DOHH2 (cell line): ENCODE measurements at regions not wholly inside any gene's neighbourhood (a gene's known extent, or its start where the extent isn't known, plus 50 kb on each side); places are given as distances from the start of the nearest gene placed in this dataset.

ENCODE experiments used
- H3F3A ChIP-seq: fragments of 200-600 bp; sonication (generic), shearing (Covaris generic); 2 replicates; pipeline ENCODE4 v1.6.0; 2016; ENCODE audit warnings: antibody characterized with exemption, mild to moderate bottlenecking; ENCODE audit not compliant: control insufficient read depth, insufficient read depth
- H3K27ac ChIP-seq: fragments of 200-600 bp; sonication (generic); 2 replicates; pipeline ENCODE4 v1.5.1; 2014; ENCODE audit warnings: low read depth, mild to moderate bottlenecking, low read length, moderate library complexity
- H3K27me3 ChIP-seq: fragments of 200-600 bp; sonication (generic); 2 replicates; pipeline ENCODE4 v1.6.1; 2014; ENCODE audit warnings: mild to moderate bottlenecking, low read length, mixed read lengths; ENCODE audit not compliant: control insufficient read depth
- H3K36me3 ChIP-seq: fragments of 200-600 bp; sonication (generic); 2 replicates; pipeline ENCODE4 v1.6.1; 2014; ENCODE audit warnings: mild to moderate bottlenecking, low read length, moderate library complexity, mixed read lengths; ENCODE audit not compliant: control insufficient read depth
- H3K4me1 ChIP-seq: fragments of 200-600 bp; sonication (generic); 2 replicates; pipeline ENCODE4 v1.6.1; 2014; ENCODE audit warnings: mild to moderate bottlenecking, low read length, mixed read lengths; ENCODE audit not compliant: control insufficient read depth
- H3K4me2 ChIP-seq: fragments of 200-600 bp; sonication (generic); 2 replicates; pipeline ENCODE4 v1.6.0; 2014; ENCODE audit warnings: mild to moderate bottlenecking, low read length, moderate library complexity
- H3K4me3 ChIP-seq: fragments of 200-600 bp; sonication (generic); 2 replicates; pipeline ENCODE4 v1.5.1; 2014; ENCODE audit warnings: mild to moderate bottlenecking, low read length, mixed read lengths
- H3K79me2 ChIP-seq: fragments of 200-600 bp; sonication (generic); 2 replicates; pipeline ENCODE4 v1.6.1; 2014; ENCODE audit warnings: mild to moderate bottlenecking, low read length, mixed read lengths; ENCODE audit not compliant: control insufficient read depth
- H3K9me2 ChIP-seq: fragments of 200-600 bp; sonication (generic); replicated peaks from 2 replicates; pipeline ENCODE4 v1.6.1; 2014; ENCODE audit warnings: mild to moderate bottlenecking, low read length, mixed read lengths; ENCODE audit not compliant: control insufficient read depth
- H3K9me3 ChIP-seq: fragments of 200-600 bp; sonication (generic); 2 replicates; pipeline ENCODE4 v1.6.1; 2014; ENCODE audit warnings: antibody characterized with exemption, low read length, mixed read lengths; ENCODE audit not compliant: control insufficient read depth, insufficient read depth
- H4K20me1 ChIP-seq: fragments of 200-600 bp; sonication (generic); 2 replicates; pipeline ENCODE4 v1.6.0; 2014; ENCODE audit warnings: low read depth, mild to moderate bottlenecking, antibody characterized with exemption, low read length, moderate library complexity; ENCODE audit not compliant: control insufficient read depth, insufficient read depth
- CTCF ChIP-seq: fragments of 200-600 bp; sonication (generic); IDR thresholded peaks from one replicate; pipeline ENCODE4 v1.5.1; 2014; ENCODE audit warnings: antibody characterized with exemption, mild to moderate bottlenecking, low read depth, low read length; ENCODE audit not compliant: poor library complexity, severe bottlenecking
- EZH2phosphoT487 ChIP-seq: fragments of 200-600 bp; sonication (generic); IDR thresholded peaks from 2 replicates; pipeline ENCODE4 v1.6.1; 2017; ENCODE audit warnings: borderline replicate concordance, mild to moderate bottlenecking, antibody characterized with exemption, low read length, moderate library complexity, mixed read lengths

GRCh38 chr14:39847852-39848251, 415.6 kb upstream of the FBXO33 start:
- Histone ChIP-seq H3K9me3 (no peaks in the 10 kb centered on the region), H3K9me2 (no peaks in the 10 kb centered on the region), H3K36me3 (no peaks in the 10 kb centered on the region), H3K4me1 (no peaks in the 10 kb centered on the region), H3K27me3 (no peaks in the 10 kb centered on the region), H3F3A (no peaks in the 10 kb centered on the region), H3K4me3 (no peak overlapping the region), H4K20me1 (no peaks in the 10 kb centered on the region), H3K4me2 (no peak overlapping the region), H3K79me2 (no peaks in the 10 kb centered on the region), H3K27ac (no peak overlapping the region)
- TF ChIP-seq EZH2phosphoT487, result no peak
- no peak for TF ChIP-seq CTCF

- Histone ChIP-seq H3K36me3 (no peaks in the 10 kb centered on the region), H3K9me3 (no peaks in the 10 kb centered on the region)
- TF ChIP-seq CTCF, result no peak
- TF ChIP-seq EZH2phosphoT487, result no peak
Measured at GRCh38 chr14:39847194-39847593, 415.0 kb upstream of the FBXO33 start.

GRCh38 chr14:39843881-39844280, 411.6 kb upstream of the FBXO33 start:
- H3K27ac ChIP-seq, result no peak overlapping the region
- no peaks in the 10 kb centered on the region for H3K9me3 ChIP-seq
- H3K9me2 ChIP-seq, result no peaks in the 10 kb centered on the region
- no peaks in the 10 kb centered on the region for H3K36me3 ChIP-seq
- H3K4me2 ChIP-seq, result no peak overlapping the region
- H3K4me1 ChIP-seq, result no peaks in the 10 kb centered on the region
- no peaks in the 10 kb centered on the region for H3K27me3 ChIP-seq
- no peaks in the 10 kb centered on the region for H3K79me2 ChIP-seq
- H4K20me1 ChIP-seq, result no peaks in the 10 kb centered on the region
- no peak overlapping the region for H3K4me3 ChIP-seq
- no peak for TF ChIP-seq CTCF
- no peak for TF ChIP-seq EZH2phosphoT487
- no peaks in the 10 kb centered on the region for H3F3A ChIP-seq

More at GRCh38 chr14:39847194-39847593, 415.0 kb upstream of the FBXO33 start:
- no peak overlapping the region for H3K4me2 ChIP-seq
- no peaks in the 10 kb centered on the region for H3K4me1 ChIP-seq
- H3F3A ChIP-seq, result no peaks in the 10 kb centered on the region
- H4K20me1 ChIP-seq, result no peaks in the 10 kb centered on the region
- H3K27me3 ChIP-seq, result no peaks in the 10 kb centered on the region
- no peak overlapping the region for H3K4me3 ChIP-seq
- H3K79me2 ChIP-seq, result no peaks in the 10 kb centered on the region
- no peaks in the 10 kb centered on the region for H3K9me2 ChIP-seq
- no peak overlapping the region for H3K27ac ChIP-seq

- Histone ChIP-seq H4K20me1 (no peaks in the 10 kb centered on the region), H3K4me2 (no peak overlapping the region), H3K9me2 (no peaks in the 10 kb centered on the region), H3K36me3 (no peaks in the 10 kb centered on the region), H3K27me3 (no peaks in the 10 kb centered on the region), H3K9me3 (no peaks in the 10 kb centered on the region), H3K27ac (no peak overlapping the region), H3K4me3 (no peak overlapping the region), H3F3A (no peaks in the 10 kb centered on the region), H3K79me2 (no peaks in the 10 kb centered on the region), H3K4me1 (no peaks in the 10 kb centered on the region)
- TF ChIP-seq EZH2phosphoT487, result no peak
- no peak for TF ChIP-seq CTCF
Measured at GRCh38 chr14:39841088-39841487, 408.9 kb upstream of the FBXO33 start.
